ENCODE measurements at regions not wholly inside any gene's neighbourhood (a gene's known extent, or its start where the extent isn't known, plus 50 kb on each side); places are given as distances from the start of the nearest gene placed in this dataset.
"Not testable (repeated sequence)": the region's sequence is repeated elsewhere in the genome, so short reads cannot be mapped to it uniquely, and the experiment has no call there.

- no peak for TF ChIP-seq EZH2 (IDR thresholded peaks at IDR 0.05; ENCODE audit: low read length)
- no peak for TF ChIP-seq CTCF (optimal IDR thresholded peaks at IDR 0.05 in 1 of 3, IDR thresholded peaks at IDR 0.05 in 1 of 3, conservative IDR thresholded peaks at IDR 0.05 in 1 of 3; ENCODE audit: extremely low read depth in 1 of 3, insufficient read depth in 2 of 3, low read length in 3 of 3)
- Histone ChIP-seq H3K9ac (ENCODE audit: control insufficient read depth, extremely low read depth, insufficient read depth, low read length) (no peak overlapping the region), H3K4me3 (ENCODE audit: control insufficient read depth in 2 of 3, extremely low read depth in 1 of 3, insufficient read depth in 2 of 3, low read depth in 1 of 3, low read length in 3 of 3) (no peak overlapping the region), H3K36me3 (ENCODE audit: control insufficient read depth in 2 of 2, extremely low read depth in 1 of 2, insufficient read depth in 2 of 2, low read length in 2 of 2) (no peaks in the 10 kb centered on the region), H4K20me1 (ENCODE audit: control insufficient read depth, extremely low read depth, insufficient read depth, low read length) (no peaks in the 10 kb centered on the region), H3K79me2 (ENCODE audit: control insufficient read depth, insufficient read depth, low read length) (no peaks in the 10 kb centered on the region), H3K9me3 (ENCODE audit: control insufficient read depth, low read depth, low read length) (no peaks in the 10 kb centered on the region), H3K9me1 (ENCODE audit: control insufficient read depth, extremely low read depth, insufficient read depth, low read length) (no peaks in the 10 kb centered on the region), H2AFZ (ENCODE audit: control insufficient read depth, low read length) (no peak overlapping the region), H3K4me2 (ENCODE audit: control insufficient read depth, extremely low read depth, insufficient read depth, low read depth, low read length) (no peak overlapping the region), H3K27ac (ENCODE audit: control insufficient read depth, insufficient read depth, low read length) (no peak overlapping the region), H3K27me3 (ENCODE audit: control insufficient read depth, extremely low read depth, insufficient read depth, low read length) (no peaks in the 10 kb centered on the region), H3K4me1 (ENCODE audit: control insufficient read depth, extremely low read depth, insufficient read depth, low read length) (no peaks in the 10 kb centered on the region)
- FAIRE-seq: no peak
- dilution Hi-C loops (cut with MboI; ENCODE audit: extremely low pct_ligation_motif_present, low sequenced_read_pairs): no loop called here
- DNase-seq (ENCODE audit: low read depth, low spot score): no peak
Observed at GRCh38 chr1:60692031-60692430, 390.3 kb upstream of the NFIA start.

- H3K9me1 ChIP-seq (ENCODE audit: control insufficient read depth, extremely low read depth, insufficient read depth, low read length); H2AFZ ChIP-seq (ENCODE audit: control insufficient read depth, low read length); dilution Hi-C loops (cut with MboI; ENCODE audit: extremely low pct_ligation_motif_present, low sequenced_read_pairs); H3K36me3 ChIP-seq (ENCODE audit: control insufficient read depth in 2 of 2, extremely low read depth in 1 of 2, insufficient read depth in 2 of 2, low read length in 2 of 2); H3K27ac ChIP-seq (ENCODE audit: control insufficient read depth, insufficient read depth, low read length); H3K9me3 ChIP-seq (ENCODE audit: control insufficient read depth, low read depth, low read length); H3K27me3 ChIP-seq (ENCODE audit: control insufficient read depth, extremely low read depth, insufficient read depth, low read length); H3K79me2 ChIP-seq (ENCODE audit: control insufficient read depth, insufficient read depth, low read length); H3K4me2 ChIP-seq (ENCODE audit: control insufficient read depth, extremely low read depth, insufficient read depth, low read depth, low read length); FAIRE-seq; DNase-seq (ENCODE audit: low read depth, low spot score); H4K20me1 ChIP-seq (ENCODE audit: control insufficient read depth, extremely low read depth, insufficient read depth, low read length); H3K4me3 ChIP-seq (ENCODE audit: control insufficient read depth in 2 of 3, extremely low read depth in 1 of 3, insufficient read depth in 2 of 3, low read depth in 1 of 3, low read length in 3 of 3); H3K9ac ChIP-seq (ENCODE audit: control insufficient read depth, extremely low read depth, insufficient read depth, low read length); H3K4me1 ChIP-seq (ENCODE audit: control insufficient read depth, extremely low read depth, insufficient read depth, low read length): not testable (repeated sequence)
Observed at GRCh38 chr1:60688221-60688620, 394.1 kb upstream of the NFIA start.

GRCh38 chr1:60681095-60681860 is 401.1 kb upstream of the NFIA start:
- no peaks in the 10 kb centered on the region for H3K27me3 ChIP-seq (ENCODE audit: control insufficient read depth, extremely low read depth, insufficient read depth, low read length)
- FAIRE-seq (no peak), DNase-seq (ENCODE audit: low read depth, low spot score) (no peak)
- no peak overlapping the region for H3K27ac ChIP-seq (ENCODE audit: control insufficient read depth, insufficient read depth, low read length)
- H3K4me2 ChIP-seq (ENCODE audit: control insufficient read depth, extremely low read depth, insufficient read depth, low read depth, low read length): no peak overlapping the region
- no peaks in the 10 kb centered on the region for H3K79me2 ChIP-seq (ENCODE audit: control insufficient read depth, insufficient read depth, low read length)
- no peak overlapping the region for H2AFZ ChIP-seq (ENCODE audit: control insufficient read depth, low read length)
- no peak overlapping the region for H3K4me3 ChIP-seq (ENCODE audit: control insufficient read depth in 2 of 3, extremely low read depth in 1 of 3, insufficient read depth in 2 of 3, low read depth in 1 of 3, low read length in 3 of 3)
- H3K9me1 ChIP-seq (ENCODE audit: control insufficient read depth, extremely low read depth, insufficient read depth, low read length): no peaks in the 10 kb centered on the region
- no peaks in the 10 kb centered on the region for H3K9me3 ChIP-seq (ENCODE audit: control insufficient read depth, low read depth, low read length)
- TF ChIP-seq CTCF (optimal IDR thresholded peaks at IDR 0.05 in 1 of 3, IDR thresholded peaks at IDR 0.05 in 1 of 3, conservative IDR thresholded peaks at IDR 0.05 in 1 of 3; ENCODE audit: extremely low read depth in 1 of 3, insufficient read depth in 2 of 3, low read length in 3 of 3): no peak
- no peak for TF ChIP-seq EZH2 (IDR thresholded peaks at IDR 0.05; ENCODE audit: low read length)
- dilution Hi-C loops (cut with MboI; ENCODE audit: extremely low pct_ligation_motif_present, low sequenced_read_pairs): no loop called here
- H3K4me1 ChIP-seq (ENCODE audit: control insufficient read depth, extremely low read depth, insufficient read depth, low read length): no peaks in the 10 kb centered on the region
- no peaks in the 10 kb centered on the region for H4K20me1 ChIP-seq (ENCODE audit: control insufficient read depth, extremely low read depth, insufficient read depth, low read length)
- no peak overlapping the region for H3K9ac ChIP-seq (ENCODE audit: control insufficient read depth, extremely low read depth, insufficient read depth, low read length)
- H3K36me3 ChIP-seq (ENCODE audit: control insufficient read depth in 2 of 2, extremely low read depth in 1 of 2, insufficient read depth in 2 of 2, low read length in 2 of 2): no peaks in the 10 kb centered on the region

Data from keratinocyte (primary cell).